ENCODE measurements at regions not wholly inside any gene's neighbourhood (a gene's known extent, or its start where the extent isn't known, plus 50 kb on each side); places are given as distances from the start of the nearest gene placed in this dataset.

DNA sequence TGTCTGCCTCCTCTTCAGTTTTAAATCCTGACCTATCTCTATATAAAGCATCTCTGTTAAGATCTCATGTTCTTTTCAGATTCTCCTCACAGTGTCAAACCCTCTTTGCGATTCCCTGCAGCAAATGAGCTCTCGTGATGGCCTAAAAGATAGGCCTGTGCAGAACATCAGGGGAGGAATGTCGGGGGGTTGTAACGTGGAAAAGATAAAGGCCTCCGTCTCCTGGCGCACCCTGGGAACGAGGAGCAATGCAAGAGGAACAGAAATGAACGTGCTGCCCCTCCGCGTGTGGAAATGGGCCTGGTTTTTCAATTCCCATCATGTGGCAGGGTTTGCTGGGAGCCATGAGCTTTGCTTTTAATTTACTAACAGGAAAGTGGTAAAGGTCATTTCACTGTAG lies 285.0 kb upstream of the TPM1 start:
- no peak for DNase-seq

DNA sequence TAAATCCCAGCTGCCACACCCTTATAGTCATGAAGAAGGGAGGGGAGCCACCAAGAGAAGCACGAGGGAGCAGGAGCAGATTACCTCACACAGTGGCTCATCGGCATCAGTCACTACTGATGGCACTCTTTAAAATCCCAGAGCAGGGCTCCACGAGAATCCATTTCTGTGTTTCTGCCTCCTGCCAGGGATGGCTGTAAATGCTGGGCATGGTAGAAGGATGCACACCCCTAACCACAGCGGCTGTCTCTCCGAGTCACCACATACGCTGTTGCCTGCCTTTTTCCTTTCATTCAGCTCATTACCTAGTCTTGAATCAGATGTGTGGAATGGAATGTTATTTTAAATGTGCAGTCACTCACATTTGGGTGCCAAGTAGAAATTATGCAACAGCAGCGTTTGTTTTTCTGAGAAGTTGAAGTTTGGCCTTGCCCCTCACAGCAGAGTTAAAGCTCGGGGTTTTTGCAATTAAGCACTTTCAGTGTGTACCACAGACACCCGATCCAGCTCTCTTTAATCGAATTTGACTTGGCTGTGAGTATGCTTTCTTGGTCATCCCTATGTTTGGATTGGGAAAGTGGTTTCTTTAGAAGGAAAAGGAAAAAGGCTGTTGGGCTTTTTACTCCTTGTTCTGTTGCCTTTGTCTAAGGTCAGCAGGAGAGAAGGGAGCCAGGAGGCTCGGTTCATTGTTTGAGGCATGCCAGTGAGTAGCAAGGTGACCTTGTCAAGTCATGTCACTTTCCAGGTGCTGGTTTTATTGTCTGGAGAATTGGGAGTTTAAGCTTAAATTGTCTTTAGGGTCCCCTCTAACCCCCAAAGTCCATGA lies 284.2 kb upstream of the TPM1 start:
- no peak for DNase-seq

DNA sequence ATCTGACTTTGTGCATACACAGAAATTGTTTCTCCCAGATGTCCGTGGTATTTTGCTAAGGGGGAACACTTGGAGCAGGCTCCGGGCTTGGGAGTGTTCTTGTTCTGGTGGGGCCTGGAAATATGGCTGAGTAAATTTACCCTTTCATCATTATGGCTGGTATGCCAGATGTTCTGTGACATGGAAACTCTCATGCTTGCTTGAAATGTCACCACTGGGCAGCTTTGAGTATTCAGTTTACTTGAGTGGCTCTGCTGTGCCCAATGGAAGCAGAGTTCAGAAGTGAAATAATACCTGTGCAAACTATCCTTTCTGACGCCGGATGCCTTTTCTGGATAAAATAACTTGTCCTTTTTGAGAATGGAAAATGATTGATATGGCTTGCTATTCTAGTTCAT lies 283.6 kb upstream of the TPM1 start:
- no peak for DNase-seq

DNA sequence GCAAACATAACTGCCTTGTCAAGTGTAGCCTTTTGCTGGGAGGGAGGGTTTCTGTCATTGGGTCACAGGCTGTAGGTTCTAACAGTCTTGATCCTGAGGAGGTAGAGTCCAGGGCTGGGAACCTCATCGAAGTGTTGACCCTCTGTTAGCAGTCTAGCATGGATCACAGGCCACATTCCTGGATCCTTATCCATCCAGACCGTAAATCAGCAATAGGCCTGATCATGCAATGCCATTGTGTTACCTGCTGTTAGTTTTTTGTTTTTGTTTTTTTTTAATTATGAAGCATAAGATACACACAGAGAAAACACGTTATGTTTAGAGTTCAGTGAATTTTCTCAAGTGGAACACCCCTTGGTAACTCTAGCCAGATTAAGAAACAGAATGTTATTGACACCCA lies 282.0 kb upstream of the TPM1 start:
- DNase-seq = no peak

DNA sequence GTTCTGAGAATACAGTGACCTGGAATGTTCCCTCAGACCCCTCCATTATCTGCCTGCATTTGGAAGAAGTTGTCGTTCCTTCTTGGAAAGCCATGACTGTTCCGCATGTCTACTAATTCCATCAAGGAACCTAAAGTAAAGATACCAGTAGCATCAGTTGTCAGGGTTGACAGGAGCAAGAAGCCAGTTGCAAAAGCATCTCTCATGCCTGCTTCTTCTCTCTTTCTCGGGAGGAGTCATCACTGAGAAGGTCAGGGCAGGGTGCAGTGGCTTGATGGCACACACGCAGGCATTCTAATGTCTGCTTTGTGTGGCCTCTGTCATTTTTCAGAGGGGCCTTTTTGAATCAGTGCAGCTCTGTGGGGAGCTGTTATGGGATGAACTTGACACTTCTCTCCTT lies 276.6 kb upstream of the TPM1 start:
- DNase-seq = no peak

DNA sequence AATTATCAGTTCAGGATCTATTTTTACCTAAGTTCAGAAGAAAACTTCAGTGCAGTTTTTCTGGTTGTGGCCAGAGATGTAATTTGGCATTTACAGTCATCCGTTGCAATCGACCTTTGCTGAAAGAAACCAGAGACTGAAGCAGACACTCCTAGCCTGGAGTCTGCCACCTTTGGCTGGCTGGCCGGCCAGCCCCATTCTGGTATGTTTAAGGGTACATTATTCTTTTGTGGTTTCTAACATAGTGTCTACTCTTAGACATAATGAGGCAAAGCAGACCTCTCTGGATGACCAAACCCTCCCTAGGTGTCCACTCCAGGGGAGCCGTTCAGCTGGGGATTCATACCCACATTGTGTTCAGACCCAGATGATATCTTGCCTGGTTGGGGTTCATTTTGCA lies 275.9 kb upstream of the TPM1 start:
- no peak for DNase-seq

DNA sequence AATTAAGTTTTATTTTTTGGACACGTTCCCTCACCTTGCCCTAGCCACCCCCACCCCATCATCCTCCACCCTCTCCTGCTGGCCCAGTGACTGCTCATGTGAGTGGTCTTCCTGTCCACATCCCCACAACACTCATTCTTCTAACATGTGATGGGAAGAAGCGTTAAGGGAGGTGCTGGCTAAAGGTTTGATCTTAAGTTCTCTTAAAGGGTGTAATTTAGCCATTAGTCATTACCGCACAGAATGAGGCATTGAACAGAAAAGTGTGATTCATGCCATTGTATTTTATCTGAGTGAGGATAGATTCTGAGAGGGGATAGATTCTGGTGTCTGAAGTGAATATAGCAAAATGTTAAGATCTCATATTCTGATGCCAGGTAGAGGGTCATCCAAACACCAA lies 272.9 kb upstream of the TPM1 start:
- no peak for DNase-seq

DNA sequence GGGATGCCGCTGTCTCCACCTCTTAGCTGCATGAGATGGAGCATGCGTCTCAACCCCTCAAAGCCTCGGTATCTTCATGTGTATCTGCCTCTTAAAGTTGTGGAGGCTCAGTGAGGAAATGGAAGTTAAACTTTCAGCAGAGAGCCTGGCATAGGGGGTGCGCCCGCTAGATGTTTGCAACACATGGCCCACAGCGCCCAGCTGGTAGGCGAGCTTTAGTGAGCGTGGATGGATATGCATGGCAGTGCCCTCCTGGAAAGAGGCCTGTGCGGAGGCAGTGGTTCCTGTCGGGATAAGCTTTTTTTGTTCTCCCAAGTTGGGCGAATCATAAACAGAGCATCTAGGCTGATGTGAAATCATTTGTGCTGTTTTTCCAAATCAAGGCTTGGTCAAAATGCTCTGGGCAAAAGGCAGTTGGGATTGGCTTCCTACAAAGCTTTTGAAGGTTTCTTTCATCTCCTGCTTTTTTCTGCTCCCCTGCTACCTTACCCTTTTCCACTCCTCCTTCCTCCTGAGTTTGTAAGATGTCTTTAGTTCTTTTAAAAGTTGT lies 272.4 kb upstream of the TPM1 start:
- no peak for DNase-seq

DNA sequence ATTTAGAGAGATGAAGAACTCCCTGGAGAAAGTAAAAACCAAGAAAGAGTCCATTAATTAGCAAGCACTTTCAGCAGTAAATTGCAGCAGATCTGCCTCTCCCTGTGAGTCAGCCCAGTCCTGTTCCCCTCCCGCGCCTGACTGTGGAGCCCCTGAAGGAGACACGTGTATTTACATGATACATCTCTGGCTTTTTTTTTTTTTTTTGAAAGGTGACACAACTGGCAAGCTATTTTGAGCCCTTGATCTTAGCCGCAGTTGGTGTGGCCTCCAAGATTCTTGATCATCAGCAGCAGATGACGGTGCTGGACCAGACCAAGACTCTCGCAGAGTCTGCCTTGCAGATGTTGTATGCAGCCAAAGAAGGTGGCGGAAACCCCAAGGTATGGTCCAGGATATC lies 271.8 kb upstream of the TPM1 start:
- no peak for DNase-seq

DNA sequence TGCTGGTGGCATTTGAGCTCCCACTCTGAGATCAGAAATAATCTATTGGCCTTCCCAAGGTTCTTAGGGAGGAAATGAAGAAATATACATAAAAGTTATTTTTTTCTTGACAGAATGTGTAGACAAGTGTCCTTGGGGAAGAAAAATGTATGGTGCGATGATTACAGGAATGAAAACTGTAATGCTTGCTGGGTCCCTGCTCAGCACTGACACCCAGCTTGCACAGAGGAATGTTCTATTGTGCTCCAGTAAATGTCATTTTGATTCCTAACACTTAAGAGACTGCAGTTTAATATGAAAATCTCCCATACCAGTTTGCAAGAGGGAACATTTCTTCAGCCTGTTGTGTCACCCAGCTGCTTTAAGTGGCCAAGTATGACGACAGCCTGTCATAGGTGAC lies 271.3 kb upstream of the TPM1 start:
- no peak for DNase-seq

DNA sequence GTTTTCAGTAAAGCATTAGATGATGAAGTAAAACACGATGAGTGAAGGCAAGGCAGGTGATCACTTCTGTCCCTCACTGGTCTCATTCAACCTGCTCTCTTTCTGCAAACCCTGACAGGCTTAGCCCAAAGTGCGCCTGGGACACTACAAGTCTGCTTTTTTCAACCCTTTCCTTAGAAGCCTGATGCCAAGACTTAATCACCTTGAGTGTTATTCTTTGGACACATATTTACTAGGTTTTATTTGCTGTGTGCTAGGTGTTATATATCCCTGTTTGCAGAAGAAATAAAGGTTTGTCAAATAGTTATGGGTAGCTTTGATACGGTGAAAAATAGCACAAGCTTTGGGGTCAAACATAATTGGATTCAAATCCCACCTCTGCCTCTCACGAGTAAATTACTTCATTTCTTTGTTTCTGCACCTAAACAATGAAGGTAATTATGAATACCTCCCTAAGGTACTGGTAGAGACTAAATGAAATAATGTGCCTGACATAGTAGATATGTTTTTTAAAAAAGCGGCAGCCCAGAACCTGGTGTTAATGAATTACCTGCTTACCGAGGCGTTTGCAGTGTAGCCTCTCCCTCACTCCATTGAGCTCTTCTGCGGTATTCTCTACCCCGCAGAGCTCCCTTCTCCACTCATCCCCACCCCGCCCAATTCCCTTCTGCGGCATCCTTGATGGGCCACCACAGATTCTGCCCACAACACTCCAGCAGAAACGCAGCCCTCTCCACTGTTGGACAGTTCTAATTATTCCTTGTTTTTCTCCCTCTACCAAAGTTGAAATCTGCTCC lies 269.0 kb upstream of the TPM1 start:
- no peak for DNase-seq

DNA sequence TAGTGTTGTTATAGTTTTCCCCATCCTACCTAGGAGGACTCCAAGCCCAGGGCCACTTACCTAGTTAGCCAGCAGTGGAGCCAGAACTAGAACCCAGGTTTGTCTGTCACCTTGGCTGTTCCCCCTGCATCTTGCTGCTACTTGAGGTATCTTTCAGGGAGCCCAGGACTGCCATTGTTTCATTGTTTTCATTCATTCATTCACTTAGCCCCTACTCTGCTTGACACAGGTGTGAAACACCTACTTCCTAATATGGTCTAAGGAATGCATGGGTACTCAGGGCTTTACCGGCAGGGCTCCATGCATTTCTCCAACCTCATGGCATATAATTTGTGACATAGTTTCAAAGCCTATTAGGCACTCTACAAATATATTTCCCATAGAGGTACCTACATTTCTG lies 266.6 kb upstream of the TPM1 start:
- DNase-seq = no peak

DNA sequence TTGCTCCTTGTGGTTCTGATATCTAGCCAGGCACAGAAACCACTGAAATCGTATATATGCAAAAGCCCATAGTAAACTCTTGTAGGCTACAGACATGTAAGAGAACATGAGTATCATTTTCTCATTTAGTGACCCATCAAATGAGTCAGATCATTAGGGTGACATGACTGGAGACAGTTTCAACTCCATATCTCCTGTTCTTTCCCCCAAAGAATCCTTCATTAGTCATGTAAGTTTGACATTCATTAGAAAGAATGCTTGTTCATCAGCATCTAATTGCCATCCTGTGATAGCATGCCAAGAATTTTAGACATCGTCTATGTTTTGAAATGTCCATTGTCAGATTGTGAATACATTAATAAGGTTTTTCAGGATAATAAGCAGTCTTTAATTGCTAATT lies 264.9 kb upstream of the TPM1 start:
- no peak for DNase-seq

DNA sequence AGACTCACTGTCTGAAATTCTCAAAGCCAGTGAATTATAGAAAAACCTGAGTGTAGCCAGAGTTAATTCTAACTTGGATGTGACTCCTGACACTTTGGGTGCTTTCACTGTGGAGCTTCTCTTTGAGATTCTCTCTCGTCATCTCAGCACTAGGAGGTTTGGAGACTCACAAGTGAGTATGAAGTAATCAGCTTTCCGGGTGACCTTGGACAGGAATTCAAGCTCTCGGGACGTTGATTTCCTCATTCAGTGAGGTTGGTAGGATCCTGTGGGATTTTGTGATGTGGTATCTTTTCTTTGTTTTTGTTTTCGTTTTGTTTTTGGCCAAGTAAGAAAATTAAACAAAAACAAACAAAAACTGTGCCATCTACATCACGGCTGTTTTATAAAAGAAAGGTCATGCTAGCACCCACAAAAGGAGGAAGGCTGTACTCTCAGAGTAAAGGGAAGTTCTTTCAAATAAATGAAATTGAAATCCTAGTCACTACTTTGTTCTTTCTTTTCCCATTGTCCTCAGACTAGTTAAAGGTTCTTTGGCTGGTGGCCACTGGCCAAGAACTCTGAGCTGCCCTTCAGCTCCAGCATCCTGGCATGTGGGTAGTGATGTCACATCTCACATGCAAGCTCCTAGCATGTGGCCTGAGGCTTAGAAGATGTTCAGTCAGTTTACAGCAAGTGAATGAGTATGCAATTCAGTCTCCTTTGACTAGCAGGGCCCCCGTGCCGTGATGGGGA lies 263.3 kb upstream of the TPM1 start:
- no peak for DNase-seq

DNA sequence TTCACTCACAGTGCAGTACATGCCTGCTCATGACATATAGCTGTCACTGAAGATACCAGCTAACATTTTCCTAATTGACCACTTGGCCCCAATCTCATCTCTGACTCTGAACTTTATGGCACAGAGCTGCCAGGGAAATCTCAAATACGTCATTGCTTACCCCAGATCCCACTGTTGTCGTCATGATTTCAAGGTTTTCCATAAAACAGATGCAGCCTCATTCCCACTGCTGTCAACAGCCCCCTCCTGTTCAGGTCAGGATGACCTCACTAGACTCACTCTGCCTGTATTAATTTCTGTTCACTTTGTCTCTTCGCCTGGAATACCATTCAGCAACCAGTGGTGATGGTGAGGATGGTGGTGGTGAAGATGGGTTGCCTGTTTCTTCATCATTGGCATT lies 262.6 kb upstream of the TPM1 start:
- DNase-seq = no peak

DNA sequence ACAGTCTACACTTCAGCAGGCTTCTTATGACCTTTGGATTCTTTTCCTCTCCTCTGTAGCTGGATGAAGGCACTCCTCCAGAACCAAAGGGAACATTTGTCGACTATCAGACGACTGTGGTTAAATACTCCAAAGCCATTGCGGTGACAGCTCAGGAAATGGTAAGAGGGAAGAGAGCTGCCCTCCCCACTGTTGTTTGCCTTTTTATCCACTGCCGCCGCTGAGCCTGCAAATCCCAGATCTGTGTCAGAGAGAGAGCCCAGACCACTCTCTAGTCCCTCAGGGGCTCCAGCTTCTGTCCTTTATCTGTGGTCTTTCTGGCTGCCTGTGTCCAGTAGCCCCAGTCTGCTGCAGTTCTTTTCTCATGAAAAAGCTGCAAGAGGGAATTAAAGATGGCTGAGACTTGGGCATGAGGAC lies 261.5 kb upstream of the TPM1 start:
- DNase-seq = no peak

DNA sequence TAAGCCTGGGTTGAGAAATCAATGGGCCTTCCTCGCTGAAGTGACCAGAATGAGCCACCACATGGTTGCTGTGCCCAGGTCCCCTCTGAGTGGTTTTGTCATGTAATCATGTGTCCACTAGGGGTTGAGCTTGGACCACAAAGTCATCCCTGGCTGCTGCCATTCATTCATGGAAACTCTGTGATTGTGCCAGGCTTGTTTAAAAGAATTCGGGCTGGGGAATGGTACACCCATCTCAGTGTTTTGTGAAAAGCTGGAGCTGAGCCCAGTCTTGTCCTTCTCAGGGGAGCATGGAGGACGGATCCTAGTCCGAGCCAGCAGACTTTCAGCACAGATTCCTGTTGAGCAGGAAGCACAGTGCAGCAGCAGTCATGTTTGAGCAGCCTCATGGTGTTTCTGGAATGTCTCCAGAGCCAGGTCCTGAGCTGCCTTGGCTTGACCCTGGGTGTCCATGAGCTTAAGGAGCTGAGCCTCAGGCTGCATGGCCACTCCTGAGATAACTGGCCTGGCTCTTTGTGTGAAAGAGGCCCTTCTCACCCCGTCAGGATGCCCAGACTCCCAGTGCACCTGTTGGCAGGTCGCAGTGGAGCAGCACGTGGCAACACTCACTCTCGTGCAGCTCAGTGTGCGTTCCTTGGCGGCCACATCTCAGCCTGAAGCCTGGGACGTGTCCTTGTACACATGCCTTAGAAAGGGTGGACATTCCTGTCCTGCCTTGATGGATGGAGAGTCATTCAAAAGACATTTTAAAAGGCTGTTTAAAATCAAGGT lies 260.3 kb upstream of the TPM1 start:
- peak; percentile 22 for DNase-seq

DNA sequence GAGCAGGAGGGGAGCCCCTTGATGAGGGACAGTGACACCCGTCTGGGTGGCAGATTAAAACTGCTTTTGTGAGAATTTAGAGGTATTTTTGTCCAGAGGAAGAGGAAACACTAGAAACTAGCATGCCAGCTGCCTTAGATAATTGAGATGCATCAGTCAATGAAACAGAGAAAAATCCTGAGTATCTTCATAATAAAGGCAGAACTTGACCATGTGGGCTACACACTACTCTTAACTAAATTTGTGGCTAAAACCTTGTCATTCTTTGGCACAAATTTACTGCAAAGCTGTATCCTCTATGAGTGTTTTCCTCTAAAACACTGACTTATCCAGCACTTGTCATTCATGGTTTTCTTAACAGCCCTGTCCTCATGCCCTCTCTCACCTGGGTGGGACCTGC lies 259.7 kb upstream of the TPM1 start:
- no peak for DNase-seq

DNA sequence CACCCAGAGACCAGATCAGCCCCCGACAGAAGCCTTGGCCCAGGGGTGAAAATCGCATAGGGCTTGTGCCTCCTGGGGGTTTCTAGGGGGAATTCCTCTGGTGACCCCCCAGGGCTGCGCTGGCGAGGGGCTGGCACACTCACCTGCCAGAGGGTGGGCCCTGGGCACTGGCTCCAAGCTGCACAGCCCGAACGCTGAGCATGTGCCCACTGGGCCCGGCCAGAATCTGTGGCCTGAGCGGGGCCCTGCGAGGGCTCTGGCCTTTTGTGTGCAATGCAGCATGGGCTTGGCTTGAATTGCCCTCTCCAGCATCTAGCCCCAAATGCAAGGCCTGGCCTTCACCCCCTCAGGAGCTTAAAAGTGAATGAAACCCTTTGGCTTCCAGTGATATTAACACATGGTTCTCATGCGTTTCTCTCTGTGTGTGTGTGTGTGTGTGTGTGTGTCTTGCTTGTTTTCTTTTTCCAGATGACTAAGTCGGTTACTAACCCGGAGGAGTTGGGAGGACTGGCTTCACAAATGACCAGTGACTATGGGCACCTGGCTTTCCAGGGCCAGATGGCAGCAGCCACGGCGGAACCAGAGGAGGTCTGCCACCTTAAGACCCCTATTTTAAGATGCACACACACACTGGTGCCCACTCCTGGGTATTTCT lies 259.1 kb upstream of the TPM1 start:
- DNase-seq = no peak

DNA sequence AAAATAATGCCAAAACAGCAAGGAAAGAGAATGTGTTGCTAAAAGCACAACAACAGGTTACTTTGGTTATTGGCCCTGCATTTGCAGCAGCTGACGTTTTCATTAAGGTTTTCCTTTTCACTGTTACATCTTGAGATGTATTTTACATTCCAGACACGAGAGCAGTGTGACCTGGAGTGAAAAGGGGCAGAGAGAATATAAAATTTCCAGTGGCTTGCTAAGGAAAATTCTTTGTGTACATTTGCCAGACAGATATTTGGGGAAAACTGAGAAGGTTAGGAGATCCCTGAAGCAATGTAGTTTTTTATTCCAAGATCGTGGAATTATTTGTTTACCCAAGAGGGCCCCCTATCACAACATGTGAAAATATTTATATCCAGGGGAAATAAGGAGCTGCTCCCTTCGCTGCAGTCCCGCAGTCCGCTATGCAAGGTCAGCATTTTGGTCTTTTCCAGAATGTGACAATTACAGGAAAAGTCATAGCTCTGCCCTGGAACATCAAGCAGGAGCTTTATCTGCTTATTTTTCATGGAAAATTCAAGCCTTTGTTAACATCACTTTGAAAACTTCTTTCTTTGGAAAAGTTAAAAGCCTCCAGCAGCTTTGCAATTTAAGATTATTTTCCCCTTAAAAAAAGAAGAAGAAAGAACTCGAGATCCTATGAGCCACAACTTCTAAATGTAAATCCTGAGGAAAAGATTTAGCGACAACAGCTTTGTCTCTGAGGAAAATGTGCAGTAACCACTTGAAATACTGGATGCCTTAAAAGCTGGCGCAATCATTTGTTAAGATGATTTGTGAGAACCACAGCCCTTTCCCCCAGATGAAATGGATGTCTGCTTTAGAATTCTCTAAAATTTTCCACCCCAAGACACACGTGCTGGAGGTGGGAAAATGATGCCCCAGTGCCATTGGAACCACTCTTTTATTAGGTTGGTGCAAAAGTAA lies 256.4 kb upstream of the TPM1 start:
- no peak for DNase-seq

DNA sequence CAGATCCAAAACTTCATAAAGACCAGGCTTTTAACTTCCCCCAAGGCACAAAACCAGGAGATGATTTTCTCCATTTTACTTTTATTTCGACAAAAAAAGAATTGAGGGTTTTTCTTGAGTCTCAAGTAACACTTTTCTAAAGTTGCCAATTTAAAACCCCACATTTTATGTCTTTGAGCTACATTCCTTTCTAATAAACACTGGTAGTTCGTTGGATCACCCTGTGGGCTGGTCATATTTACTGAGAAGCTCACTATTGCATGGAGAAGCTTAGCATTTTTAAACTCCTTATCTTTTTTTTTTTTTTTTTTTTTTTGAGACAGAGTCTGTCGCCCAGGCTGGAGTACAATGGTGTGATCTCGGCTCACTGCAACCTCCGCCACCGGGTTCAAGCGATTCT lies 255.1 kb upstream of the TPM1 start:
- no peak for DNase-seq

Data from GDM1 (cell line).